ENCODE measurements at regions not wholly inside any gene's neighbourhood (a gene's known extent, or its start where the extent isn't known, plus 50 kb on each side); places are given as distances from the start of the nearest gene placed in this dataset.

- ChIA-PET CTCF (no interaction called here), POLR2A (no interaction called here)
- H3K27me3 Mint-ChIP-seq, result peaks cover 0 to 8% (median 4%) of the 10 kb centered on the region in 5 donors
- H3K36me3 Mint-ChIP-seq, result no peaks in the 10 kb centered on the region
- H3K27ac Mint-ChIP-seq, result no peak overlapping the region
- no peaks in the 10 kb centered on the region for H3K9me3 Mint-ChIP-seq
- no peak for ATAC-seq
- Histone ChIP-seq H3K4me3 (ENCODE audit: low read length) (no peak overlapping the region), H3K9me3 (ENCODE audit: control insufficient read depth in 2 of 3, low read length in 3 of 3) (no peaks in the 10 kb centered on the region), H3K36me3 (ENCODE audit: control insufficient read depth in 2 of 3, insufficient read depth in 3 of 3, low read length in 3 of 3) (no peaks in the 10 kb centered on the region), H3K27me3 (ENCODE audit: control insufficient read depth in 2 of 2, insufficient read depth in 2 of 2, low read length in 2 of 2) (no peaks in the 10 kb centered on the region), H3K27ac (ENCODE audit: low read depth, low read length) (no peak overlapping the region), H3K4me1 (ENCODE audit: control insufficient read depth in 2 of 2, insufficient read depth in 2 of 2, low read length in 2 of 2) (no peaks in the 10 kb centered on the region)
- H3K4me3 Mint-ChIP-seq, result no peak overlapping the region
- intact Hi-C loops (cut with micrococcal nuclease), result no loop called here
- no peak for DNase-seq
- peaks cover 0 to 2% (median 0%) of the 10 kb centered on the region in 7 donors for H3K4me1 Mint-ChIP-seq
Measured at GRCh38 chr7:11236680-11237079, 263.0 kb downstream of the PHF14 start.

- peak overlapping the region in 1 of 9 donors; percentile 26 for H3K27ac Mint-ChIP-seq
- intact Hi-C loops (cut with micrococcal nuclease), result no loop called here
Measured at GRCh38 chr7:11237742-11238141, 264.1 kb downstream of the PHF14 start.

GRCh38 chr7:11239316-11239715 is 265.6 kb downstream of the PHF14 start:
- POLR2A ChIA-PET, result no interaction called here
- Histone ChIP-seq H3K27me3 (ENCODE audit: control insufficient read depth in 2 of 2, insufficient read depth in 2 of 2, low read length in 2 of 2) (no peaks in the 10 kb centered on the region), H3K27ac (ENCODE audit: low read depth, low read length) (no peak overlapping the region), H3K4me1 (ENCODE audit: control insufficient read depth in 2 of 2, insufficient read depth in 2 of 2, low read length in 2 of 2) (no peaks in the 10 kb centered on the region), H3K4me3 (ENCODE audit: low read length) (no peak overlapping the region), H3K36me3 (ENCODE audit: control insufficient read depth in 2 of 3, insufficient read depth in 3 of 3, low read length in 3 of 3) (no peaks in the 10 kb centered on the region), H3K9me3 (ENCODE audit: control insufficient read depth in 2 of 3, low read length in 3 of 3) (no peaks in the 10 kb centered on the region)
- Mint-ChIP-seq H3K27me3 (peaks cover 0 to 9% (median 5%) of the 10 kb centered on the region in 5 donors), H3K4me1 (peaks cover 0 to 2% (median 0%) of the 10 kb centered on the region in 7 donors), H3K9me3 (no peaks in the 10 kb centered on the region), H3K36me3 (no peaks in the 10 kb centered on the region), H3K27ac (no peak overlapping the region), H3K4me3 (no peak overlapping the region)
- CTCF ChIA-PET, result interaction anchor here (0.6 kb wide), 2 partner anchors 334 to 356 kb away, joined by 3 to 4 read pairs; no protein-coding TSS in a partner anchor
- ATAC-seq (no peak), DNase-seq (no peak)
- intact Hi-C loops (cut with micrococcal nuclease), result no loop called here

More at GRCh38 chr7:11237742-11238141, 264.1 kb downstream of the PHF14 start:
- Histone ChIP-seq H3K27ac (ENCODE audit: low read depth, low read length) (no peak overlapping the region), H3K4me1 (ENCODE audit: control insufficient read depth in 2 of 2, insufficient read depth in 2 of 2, low read length in 2 of 2) (no peaks in the 10 kb centered on the region), H3K36me3 (ENCODE audit: control insufficient read depth in 2 of 3, insufficient read depth in 3 of 3, low read length in 3 of 3) (no peaks in the 10 kb centered on the region), H3K4me3 (ENCODE audit: low read length) (no peak overlapping the region), H3K9me3 (ENCODE audit: control insufficient read depth in 2 of 3, low read length in 3 of 3) (no peaks in the 10 kb centered on the region), H3K27me3 (ENCODE audit: control insufficient read depth in 2 of 2, insufficient read depth in 2 of 2, low read length in 2 of 2) (no peaks in the 10 kb centered on the region)
- peaks cover 0 to 2% (median 0%) of the 10 kb centered on the region in 7 donors for H3K4me1 Mint-ChIP-seq
- no peak for ATAC-seq
- no peaks in the 10 kb centered on the region for H3K36me3 Mint-ChIP-seq
- peaks cover 0 to 13% (median 5%) of the 10 kb centered on the region in 5 donors for H3K27me3 Mint-ChIP-seq
- H3K4me3 Mint-ChIP-seq, result no peak overlapping the region
- ChIA-PET POLR2A (no interaction called here), CTCF (no interaction called here)
- H3K9me3 Mint-ChIP-seq, result no peaks in the 10 kb centered on the region
- no peak for DNase-seq

- ChIA-PET CTCF (no interaction called here), POLR2A (no interaction called here)
- Histone ChIP-seq H3K4me1 (ENCODE audit: control insufficient read depth in 2 of 2, insufficient read depth in 2 of 2, low read length in 2 of 2) (no peaks in the 10 kb centered on the region), H3K4me3 (ENCODE audit: low read length) (no peak overlapping the region), H3K36me3 (ENCODE audit: control insufficient read depth in 2 of 3, insufficient read depth in 3 of 3, low read length in 3 of 3) (no peaks in the 10 kb centered on the region), H3K9me3 (ENCODE audit: control insufficient read depth in 2 of 3, low read length in 3 of 3) (no peaks in the 10 kb centered on the region), H3K27ac (ENCODE audit: low read depth, low read length) (no peak overlapping the region), H3K27me3 (ENCODE audit: control insufficient read depth in 2 of 2, insufficient read depth in 2 of 2, low read length in 2 of 2) (no peaks in the 10 kb centered on the region)
- Mint-ChIP-seq H3K36me3 (no peaks in the 10 kb centered on the region), H3K4me1 (no peaks in the 10 kb centered on the region), H3K27ac (no peak overlapping the region), H3K27me3 (peaks cover 2 to 13% (median 9%) of the 10 kb centered on the region in 5 donors), H3K9me3 (no peaks in the 10 kb centered on the region), H3K4me3 (no peak overlapping the region)
- no peak for DNase-seq
- intact Hi-C loops (cut with micrococcal nuclease), result no loop called here
- no peak for ATAC-seq
Measured at GRCh38 chr7:11243739-11244138, 270.1 kb downstream of the PHF14 start.

- Mint-ChIP-seq H3K4me1 (no peaks in the 10 kb centered on the region), H3K4me3 (no peak overlapping the region), H3K27me3 (peaks cover 2 to 13% (median 9%) of the 10 kb centered on the region in 5 donors), H3K27ac (no peak overlapping the region), H3K9me3 (no peaks in the 10 kb centered on the region), H3K36me3 (no peaks in the 10 kb centered on the region)
- intact Hi-C loops (cut with micrococcal nuclease), result no loop called here
- ChIA-PET CTCF (no interaction called here), POLR2A (no interaction called here)
- Histone ChIP-seq H3K27me3 (ENCODE audit: control insufficient read depth in 2 of 2, insufficient read depth in 2 of 2, low read length in 2 of 2) (no peaks in the 10 kb centered on the region), H3K4me1 (ENCODE audit: control insufficient read depth in 2 of 2, insufficient read depth in 2 of 2, low read length in 2 of 2) (no peaks in the 10 kb centered on the region), H3K36me3 (ENCODE audit: control insufficient read depth in 2 of 3, insufficient read depth in 3 of 3, low read length in 3 of 3) (no peaks in the 10 kb centered on the region), H3K27ac (ENCODE audit: low read depth, low read length) (no peak overlapping the region), H3K9me3 (ENCODE audit: control insufficient read depth in 2 of 3, low read length in 3 of 3) (no peaks in the 10 kb centered on the region), H3K4me3 (ENCODE audit: low read length) (no peak overlapping the region)
- DNase-seq, result no peak
- no peak for ATAC-seq
Measured at GRCh38 chr7:11244149-11244548, 270.5 kb downstream of the PHF14 start.

GRCh38 chr7:11247545-11247944 is 273.9 kb downstream of the PHF14 start:
- ATAC-seq (no peak), DNase-seq (no peak)
- CTCF ChIA-PET, result no interaction called here
- no peak overlapping the region for H3K4me3 Mint-ChIP-seq
- H3K9me3 Mint-ChIP-seq, result no peaks in the 10 kb centered on the region
- no peaks in the 10 kb centered on the region for H3K36me3 ChIP-seq (ENCODE audit: control insufficient read depth in 2 of 3, insufficient read depth in 3 of 3, low read length in 3 of 3)
- H3K27ac Mint-ChIP-seq, result no peak overlapping the region
- no peak overlapping the region for H3K27ac ChIP-seq (ENCODE audit: low read depth, low read length)
- H3K9me3 ChIP-seq (ENCODE audit: control insufficient read depth in 2 of 3, low read length in 3 of 3), result no peaks in the 10 kb centered on the region
- no peak overlapping the region for H3K4me3 ChIP-seq (ENCODE audit: low read length)
- no peaks in the 10 kb centered on the region for H3K4me1 ChIP-seq (ENCODE audit: control insufficient read depth in 2 of 2, insufficient read depth in 2 of 2, low read length in 2 of 2)
- intact Hi-C loops (cut with micrococcal nuclease), result no loop called here
- H3K4me1 Mint-ChIP-seq, result no peaks in the 10 kb centered on the region
- peaks cover 0 to 18% (median 13%) of the 10 kb centered on the region in 5 donors for H3K27me3 Mint-ChIP-seq
- H3K27me3 ChIP-seq (ENCODE audit: control insufficient read depth in 2 of 2, insufficient read depth in 2 of 2, low read length in 2 of 2), result no peaks in the 10 kb centered on the region
- no peaks in the 10 kb centered on the region for H3K36me3 Mint-ChIP-seq
- POLR2A ChIA-PET, result no interaction called here

- no peaks in the 10 kb centered on the region for H3K9me3 ChIP-seq (ENCODE audit: control insufficient read depth in 2 of 3, low read length in 3 of 3)
- intact Hi-C loops (cut with micrococcal nuclease), result no loop called here
- CTCF ChIA-PET, result no interaction called here
- no peak overlapping the region for H3K27ac ChIP-seq (ENCODE audit: low read depth, low read length)
- peaks cover 0 to 9% (median 6%) of the 10 kb centered on the region in 5 donors for H3K27me3 Mint-ChIP-seq
- DNase-seq (no peak), ATAC-seq (no peak)
- H3K4me1 Mint-ChIP-seq, result no peaks in the 10 kb centered on the region
- no peaks in the 10 kb centered on the region for H3K9me3 Mint-ChIP-seq
- no peak overlapping the region for H3K4me3 ChIP-seq (ENCODE audit: low read length)
- no peak overlapping the region for H3K4me3 Mint-ChIP-seq
- H3K4me1 ChIP-seq (ENCODE audit: control insufficient read depth in 2 of 2, insufficient read depth in 2 of 2, low read length in 2 of 2), result no peaks in the 10 kb centered on the region
- no peaks in the 10 kb centered on the region for H3K36me3 ChIP-seq (ENCODE audit: control insufficient read depth in 2 of 3, insufficient read depth in 3 of 3, low read length in 3 of 3)
- no peaks in the 10 kb centered on the region for H3K27me3 ChIP-seq (ENCODE audit: control insufficient read depth in 2 of 2, insufficient read depth in 2 of 2, low read length in 2 of 2)
- POLR2A ChIA-PET, result no interaction called here
- H3K27ac Mint-ChIP-seq, result no peak overlapping the region
- H3K36me3 Mint-ChIP-seq, result no peaks in the 10 kb centered on the region
Measured at GRCh38 chr7:11251436-11251835, 277.8 kb downstream of the PHF14 start.

Data from naive thymus-derived CD4-positive, alpha-beta T cell (primary cell).